Gastrocnemius medialis (tissue), 4 donors: ENCODE measurements at regions not wholly inside any gene's neighbourhood (a gene's known extent, or its start where the extent isn't known, plus 50 kb on each side); places are given as distances from the start of the nearest gene placed in this dataset.

Experiments
- ATAC-seq, 2 donors: fragments of 150-250 bp; one replicate each; pipeline ENCODE4 v1.9.1; 2016
- DNase-seq, 2 donors: peaks; one replicate each; pipeline ENCODE4 v3.0.0-alpha.2; 2019
- H3K27ac ChIP-seq, 4 donors: fragments of 200-600 bp; sonication (generic); 1 replicate in 1 of 4; 2 replicates in 3 of 4; pipeline ENCODE4 v1.5.1; 2016 to 2018; ENCODE audit warnings: mild to moderate bottlenecking in 2 of 4, moderate library complexity in 1 of 4
- H3K27me3 ChIP-seq, 3 donors: fragments of 200-600 bp; sonication (generic) in 2 of 3; 1 replicate in 1 of 3; 2 replicates in 2 of 3; pipeline versions ENCODE4 v1.5.1 to v1.6.0; 2016 to 2019; ENCODE audit warnings: mild to moderate bottlenecking in 1 of 3, moderate library complexity in 1 of 3
- H3K36me3 ChIP-seq, 2 donors: fragments of 200-600 bp; sonication (generic) in 1 of 2; one replicate each; pipeline ENCODE4 v1.5.1; 2017 to 2018
- H3K4me1 ChIP-seq, 2 donors: fragments of 200-600 bp; sonication (generic) in 1 of 2; one replicate each; pipeline ENCODE4 v1.5.1; 2016 to 2017; ENCODE audit warnings: mild to moderate bottlenecking in 2 of 2
- H3K4me3 ChIP-seq, 4 donors: fragments of 200-600 bp; sonication (generic) in 3 of 4; 1 replicate in 1 of 4; 2 replicates in 3 of 4; pipeline ENCODE4 v1.5.1; 2016 to 2019; ENCODE audit warnings: mild to moderate bottlenecking in 2 of 4
- H3K9me3 ChIP-seq, 3 donors: fragments of 200-600 bp; sonication (generic) in 2 of 3; 1 replicate in 1 of 3; 2 replicates in 2 of 3; pipeline ENCODE4 v1.5.1; 2016 to 2019
- CTCF ChIP-seq, 5 experiments: fragments of 450-650 bp in 3 of 5; fragments of 200-600 bp in 2 of 5; sonication (generic) in 2 of 5; IDR thresholded peaks in 4 of 5; conservative IDR thresholded peaks in 1 of 5; 1 replicate in 4 of 5; 2 replicates in 1 of 5; pipeline ENCODE4 v1.5.1; 2016 to 2019; ENCODE audit warnings: antibody characterized with exemption in 5 of 5, mild to moderate bottlenecking in 3 of 5, moderate library complexity in 3 of 5
- POLR2A ChIP-seq, 2 donors: fragments of 450-650 bp; IDR thresholded peaks; one replicate each; pipeline ENCODE4 v1.6.1; 2017; ENCODE audit warnings: antibody characterized with exemption in 2 of 2, mild to moderate bottlenecking in 2 of 2, moderate library complexity in 2 of 2
- in situ Hi-C, 4 donors: fragments of 200-750 bp; cut with MboI; loops; one replicate each; pipeline versions ENCODE4 v1.15.0 to v1.8.0; 2017; ENCODE audit warnings: low sequenced_read_pairs in 4 of 4
- intact Hi-C: fragments of 100-400 bp; cut with DNase I; formaldehyde crosslinking; loops from one replicate; pipeline ENCODE4 v1.15.1; 2023; ENCODE audit warnings: low total_unique reads

GRCh38 chr22:48331266-48331665 is 1496.4 kb downstream of the BRD1 start:
- in situ Hi-C loops (no loop called here), intact Hi-C loops (no loop called here)
- Histone ChIP-seq H3K9me3 (no peaks in the 10 kb centered on the region), H3K4me1 (no peaks in the 10 kb centered on the region), H3K27ac (no peak overlapping the region), H3K36me3 (no peaks in the 10 kb centered on the region), H3K27me3 (no peaks in the 10 kb centered on the region), H3K4me3 (no peak overlapping the region)
- TF ChIP-seq POLR2A (IDR thresholded peaks at IDR 0.05) = no peak
- no peak for TF ChIP-seq CTCF (IDR thresholded peaks at IDR 0.05 in 4 of 5, conservative IDR thresholded peaks at IDR 0.05 in 1 of 5)
- ATAC-seq (no peak), DNase-seq (no peak)

GRCh38 chr22:48327721-48328120 is 1500.0 kb downstream of the BRD1 start:
- H3K9me3 ChIP-seq = peaks cover 0 to 4% (median 0%) of the 10 kb centered on the region in 3 donors
- H3K4me1 ChIP-seq = no peaks in the 10 kb centered on the region
- in situ Hi-C loops (no loop called here), intact Hi-C loops (no loop called here)
- H3K4me3 ChIP-seq = no peak overlapping the region
- H3K27ac ChIP-seq = no peak overlapping the region
- ATAC-seq (no peak), DNase-seq (no peak)
- TF ChIP-seq CTCF (IDR thresholded peaks at IDR 0.05 in 4 of 5, conservative IDR thresholded peaks at IDR 0.05 in 1 of 5) (no peak), POLR2A (IDR thresholded peaks at IDR 0.05) (no peak)
- no peaks in the 10 kb centered on the region for H3K27me3 ChIP-seq
- no peaks in the 10 kb centered on the region for H3K36me3 ChIP-seq

- in situ Hi-C loops (loop anchor here in 1 of 4 donors (25.0 kb wide), 1 partner anchor 89 kb away; no protein-coding TSS in a partner anchor), intact Hi-C loops (no loop called here)
Measured at GRCh38 chr22:48323746-48324145, 1503.9 kb downstream of the BRD1 start.

GRCh38 chr22:48322907-48323306 is 1504.8 kb downstream of the BRD1 start:
- no peak for ATAC-seq
- Histone ChIP-seq H3K27ac (no peak overlapping the region), H3K4me1 (no peaks in the 10 kb centered on the region), H3K27me3 (no peaks in the 10 kb centered on the region), H3K9me3 (peaks cover 0 to 4% (median 0%) of the 10 kb centered on the region in 3 donors), H3K4me3 (no peak overlapping the region), H3K36me3 (no peaks in the 10 kb centered on the region)
- DNase-seq = no peak
- intact Hi-C loops (no loop called here), in situ Hi-C loops (loop anchor here in 1 of 4 donors (25.0 kb wide), 1 partner anchor 89 kb away; no protein-coding TSS in a partner anchor)
- TF ChIP-seq POLR2A (IDR thresholded peaks at IDR 0.05) = no peak

More at GRCh38 chr22:48323746-48324145, 1503.9 kb downstream of the BRD1 start:
- no peak for ATAC-seq
- DNase-seq = no peak
- no peaks in the 10 kb centered on the region for H3K4me1 ChIP-seq
- peaks cover 0 to 4% (median 0%) of the 10 kb centered on the region in 3 donors for H3K9me3 ChIP-seq
- H3K27me3 ChIP-seq = no peaks in the 10 kb centered on the region
- H3K36me3 ChIP-seq = no peaks in the 10 kb centered on the region
- H3K27ac ChIP-seq = no peak overlapping the region
- no peak for TF ChIP-seq CTCF (IDR thresholded peaks at IDR 0.05 in 4 of 5, conservative IDR thresholded peaks at IDR 0.05 in 1 of 5)
- TF ChIP-seq POLR2A (IDR thresholded peaks at IDR 0.05) = no peak
- H3K4me3 ChIP-seq = no peak overlapping the region

- DNase-seq (no peak), ATAC-seq (no peak)
- in situ Hi-C loops (loop anchor here in 1 of 4 donors (25.0 kb wide), 1 partner anchor 90 kb away; no protein-coding TSS in a partner anchor), intact Hi-C loops (no loop called here)
- Histone ChIP-seq H3K27me3 (no peaks in the 10 kb centered on the region), H3K9me3 (peaks cover 0 to 4% (median 0%) of the 10 kb centered on the region in 3 donors), H3K27ac (no peak overlapping the region), H3K4me1 (no peaks in the 10 kb centered on the region), H3K36me3 (no peaks in the 10 kb centered on the region), H3K4me3 (no peak overlapping the region)
- TF ChIP-seq POLR2A (IDR thresholded peaks at IDR 0.05) (no peak), CTCF (IDR thresholded peaks at IDR 0.05 in 4 of 5, conservative IDR thresholded peaks at IDR 0.05 in 1 of 5) (no peak)
Measured at GRCh38 chr22:48321986-48322545, 1505.6 kb downstream of the BRD1 start.
